WTC11 (cell line): ENCODE measurements at regions not wholly inside any gene's neighbourhood (a gene's known extent, or its start where the extent isn't known, plus 50 kb on each side); places are given as distances from the start of the nearest gene placed in this dataset.

Source experiments
- ATAC-seq: fragments of 200-7000 bp; cut with Tn5 transposase; 2 replicates; pipeline ENCODE4 v1.10.0; 2021; ENCODE audit warnings: mild to moderate bottlenecking, moderate library complexity
- CTCF ChIA-PET: fragments of 300-600 bp; sonication (Branson Sonifier 250); formaldehyde crosslinking; loops from one replicate; lab custom pipeline; 2021; ENCODE audit warnings: antibody characterized with exemption; lab: Charles Lee
- POLR2A ChIA-PET: fragments of 350-600 bp; sonication (Branson Sonifier 250); formaldehyde crosslinking; loops from one replicate; lab custom pipeline; 2021; ENCODE audit warnings: antibody characterized with exemption; lab: Charles Lee
- DNase-seq: peaks from one replicate; pipeline ENCODE4 v3.0.0; 2021; ENCODE audit warnings: low spot score
- H3K27ac Mint-ChIP-seq: 2 replicates; pipeline ENCODE4 v1.8.0; 2021; ENCODE audit warnings: mixed read lengths
- H3K27me3 Mint-ChIP-seq: 2 replicates; pipeline ENCODE4 v1.8.0; 2021; ENCODE audit warnings: low read depth, mild to moderate bottlenecking, moderate library complexity, mixed read lengths
- H3K36me3 Mint-ChIP-seq: 2 replicates; pipeline ENCODE4 v1.8.0; 2021; ENCODE audit warnings: mixed read lengths
- H3K4me1 Mint-ChIP-seq: 2 replicates; pipeline ENCODE4 v1.8.0; 2022; ENCODE audit warnings: mixed read lengths
- H3K4me3 Mint-ChIP-seq: 2 replicates; pipeline ENCODE4 v1.8.0; 2021; ENCODE audit warnings: mild to moderate bottlenecking, moderate library complexity, mixed read lengths
- H3K9me3 Mint-ChIP-seq: 2 replicates; pipeline ENCODE4 v1.8.0; 2021; ENCODE audit warnings: mixed read lengths
- ATF1 ChIP-seq: sonication (generic); formaldehyde crosslinking; IDR thresholded peaks from 2 replicates; pipeline ENCODE4 v1.8.1; 2023; ENCODE audit warnings: mild to moderate bottlenecking, moderate library complexity, missing genetic modification reagents
- E2F1 ChIP-seq: sonication (generic); formaldehyde crosslinking; IDR thresholded peaks from 2 replicates; pipeline ENCODE4 v1.8.0; 2022; ENCODE audit warnings: mild to moderate bottlenecking, missing genetic modification reagents
- EMX1 ChIP-seq: fragments of 250-450 bp; sonication (Bioruptor Pico); IDR thresholded peaks from 2 replicates; pipeline ENCODE4 v1.8.0; 2021; ENCODE audit warnings: mild to moderate bottlenecking
- FOXP4 ChIP-seq: sonication (generic); formaldehyde crosslinking; IDR thresholded peaks from 2 replicates; pipeline ENCODE4 v1.8.0; 2022; ENCODE audit warnings: mild to moderate bottlenecking, missing genetic modification reagents
- GTF2I ChIP-seq: fragments of 250-450 bp; sonication (Bioruptor Pico); conservative IDR thresholded peaks from 2 replicates; pipeline ENCODE4 v1.4.0; 2021; ENCODE audit warnings: mild to moderate bottlenecking
- HMGXB4 ChIP-seq: sonication (generic); formaldehyde crosslinking; IDR thresholded peaks from 2 replicates; pipeline ENCODE4 v1.8.1; 2023; ENCODE audit warnings: mild to moderate bottlenecking, moderate library complexity, missing genetic modification reagents
- KAT7 ChIP-seq: sonication (generic); formaldehyde crosslinking; IDR thresholded peaks from 2 replicates; pipeline ENCODE4 v1.8.1; 2023; ENCODE audit warnings: missing genetic modification reagents, mild to moderate bottlenecking, borderline replicate concordance
- MAX ChIP-seq: sonication (generic); formaldehyde crosslinking; IDR thresholded peaks from 2 replicates; pipeline ENCODE4 v1.8.0; 2022; ENCODE audit warnings: mild to moderate bottlenecking, missing genetic modification reagents
- NR2C2 ChIP-seq: sonication (generic); formaldehyde crosslinking; IDR thresholded peaks from 2 replicates; pipeline ENCODE4 v1.8.0; 2022; ENCODE audit warnings: mild to moderate bottlenecking, missing genetic modification reagents
- NR3C1 ChIP-seq: sonication (generic); formaldehyde crosslinking; conservative IDR thresholded peaks from 2 replicates; pipeline ENCODE4 v1.8.1; 2023; ENCODE audit warnings: low read depth, mild to moderate bottlenecking, missing genetic modification reagents
- RORB ChIP-seq: fragments of 250-450 bp; sonication (Bioruptor Pico); IDR thresholded peaks from 2 replicates; pipeline ENCODE4 v1.9.0; 2021; ENCODE audit warnings: mild to moderate bottlenecking
- SMAD3 ChIP-seq: sonication (generic); formaldehyde crosslinking; IDR thresholded peaks from 2 replicates; pipeline ENCODE4 v1.8.0; 2022; ENCODE audit warnings: missing genetic modification reagents, mild to moderate bottlenecking, borderline replicate concordance
- TCF7 ChIP-seq: sonication (generic); formaldehyde crosslinking; IDR thresholded peaks from 2 replicates; pipeline ENCODE4 v1.8.0; 2022; ENCODE audit warnings: mild to moderate bottlenecking, low read depth, missing genetic modification reagents, moderate library complexity
- TEAD1 ChIP-seq: sonication (generic); formaldehyde crosslinking; IDR thresholded peaks from 2 replicates; pipeline ENCODE4 v1.8.0; 2022; ENCODE audit warnings: mild to moderate bottlenecking, missing genetic modification reagents
- TP53 ChIP-seq: sonication (generic); formaldehyde crosslinking; IDR thresholded peaks from 2 replicates; pipeline ENCODE4 v1.8.1; 2023; ENCODE audit warnings: mild to moderate bottlenecking, missing genetic modification reagents
- ZBTB21 ChIP-seq: sonication (generic); formaldehyde crosslinking; IDR thresholded peaks from 2 replicates; pipeline ENCODE4 v1.8.1; 2023; ENCODE audit warnings: mild to moderate bottlenecking, missing genetic modification reagents, borderline replicate concordance
- ZMAT4 ChIP-seq: fragments of 250-450 bp; sonication (Bioruptor Pico); IDR thresholded peaks from 2 replicates; pipeline ENCODE4 v1.9.0; 2021; ENCODE audit warnings: mild to moderate bottlenecking
- ZNF416 ChIP-seq: fragments of 250-450 bp; sonication (Bioruptor Pico); IDR thresholded peaks from 2 replicates; pipeline ENCODE4 v1.9.0; 2021; ENCODE audit warnings: mild to moderate bottlenecking, inconsistent platforms
- ZNF423 ChIP-seq: fragments of 250-450 bp; sonication (Bioruptor Pico); IDR thresholded peaks from 2 replicates; pipeline ENCODE4 v2.1.2; 2022; ENCODE audit warnings: mild to moderate bottlenecking, moderate library complexity
- TF ChIP-seq, protein P1 (sequence below): sonication (generic); formaldehyde crosslinking; IDR thresholded peaks from 2 replicates; pipeline ENCODE4 v1.8.1; 2023; ENCODE audit warnings: mild to moderate bottlenecking, missing genetic modification reagents
- TF ChIP-seq, protein P2 (sequence below): sonication (generic); formaldehyde crosslinking; IDR thresholded peaks from 2 replicates; pipeline ENCODE4 v1.8.0; 2023; ENCODE audit warnings: missing genetic modification reagents
- TF ChIP-seq, protein P3 (sequence below): sonication (generic); formaldehyde crosslinking; IDR thresholded peaks from 2 replicates; pipeline ENCODE4 v1.8.1; 2022; ENCODE audit warnings: low read depth, missing genetic modification reagents, borderline replicate concordance
- TF ChIP-seq, protein P4 (sequence below): sonication (generic); formaldehyde crosslinking; conservative IDR thresholded peaks from 2 replicates; pipeline ENCODE4 v1.8.1; 2022; ENCODE audit warnings: mild to moderate bottlenecking, missing genetic modification reagents
- TF ChIP-seq, protein P5 (sequence below): fragments of 250-450 bp; sonication (Bioruptor Pico); IDR thresholded peaks from 2 replicates; pipeline ENCODE4 v1.8.0; 2021; ENCODE audit warnings: mild to moderate bottlenecking

DNA sequence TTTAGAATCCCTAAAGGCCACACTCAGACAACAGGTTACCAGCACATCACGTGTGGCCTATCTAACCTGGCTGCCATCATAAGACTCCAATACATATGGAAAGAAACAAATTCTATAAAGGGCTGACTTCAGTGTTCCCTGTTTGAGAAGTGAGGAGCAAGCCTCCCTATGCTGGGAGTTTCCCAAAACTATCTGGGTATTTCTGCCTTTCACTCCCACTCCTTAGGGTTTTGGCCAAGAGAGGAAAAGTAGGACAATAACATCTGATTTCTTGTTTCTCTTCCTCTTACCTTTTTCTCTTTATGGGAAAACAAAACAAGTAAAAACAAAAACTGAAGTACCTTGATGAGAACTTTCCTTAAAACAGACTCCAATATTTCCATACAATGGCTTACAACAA lies 121.5 kb upstream of the COL8A1 start:
- ATAC-seq (no peak), DNase-seq (no peak)
- POLR2A ChIA-PET: no interaction called here
- no peaks in the 10 kb centered on the region for H3K9me3 Mint-ChIP-seq
- H3K27ac Mint-ChIP-seq: no peak overlapping the region
- H3K4me1 Mint-ChIP-seq: no peaks in the 10 kb centered on the region
- no peaks in the 10 kb centered on the region for H3K36me3 Mint-ChIP-seq
- TF ChIP-seq FOXP4 (CRISPR knock-in tag) (no peak), NR3C1 (CRISPR knock-in tag) (no peak), TCF7 (no peak), NR2C2 (CRISPR knock-in tag) (no peak), EMX1 (CRISPR knock-in tag) (no peak), E2F1 (CRISPR knock-in tag) (no peak), TEAD1 (no peak), KAT7 (no peak)
- TF ChIP-seq, protein P1, sequence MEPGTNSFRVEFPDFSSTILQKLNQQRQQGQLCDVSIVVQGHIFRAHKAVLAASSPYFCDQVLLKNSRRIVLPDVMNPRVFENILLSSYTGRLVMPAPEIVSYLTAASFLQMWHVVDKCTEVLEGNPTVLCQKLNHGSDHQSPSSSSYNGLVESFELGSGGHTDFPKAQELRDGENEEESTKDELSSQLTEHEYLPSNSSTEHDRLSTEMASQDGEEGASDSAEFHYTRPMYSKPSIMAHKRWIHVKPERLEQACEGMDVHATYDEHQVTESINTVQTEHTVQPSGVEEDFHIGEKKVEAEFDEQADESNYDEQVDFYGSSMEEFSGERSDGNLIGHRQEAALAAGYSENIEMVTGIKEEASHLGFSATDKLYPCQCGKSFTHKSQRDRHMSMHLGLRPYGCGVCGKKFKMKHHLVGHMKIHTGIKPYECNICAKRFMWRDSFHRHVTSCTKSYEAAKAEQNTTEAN: no peak
- TF ChIP-seq, protein P2, sequence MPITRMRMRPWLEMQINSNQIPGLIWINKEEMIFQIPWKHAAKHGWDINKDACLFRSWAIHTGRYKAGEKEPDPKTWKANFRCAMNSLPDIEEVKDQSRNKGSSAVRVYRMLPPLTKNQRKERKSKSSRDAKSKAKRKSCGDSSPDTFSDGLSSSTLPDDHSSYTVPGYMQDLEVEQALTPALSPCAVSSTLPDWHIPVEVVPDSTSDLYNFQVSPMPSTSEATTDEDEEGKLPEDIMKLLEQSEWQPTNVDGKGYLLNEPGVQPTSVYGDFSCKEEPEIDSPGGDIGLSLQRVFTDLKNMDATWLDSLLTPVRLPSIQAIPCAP (CRISPR knock-in tag): no peak
- no peak overlapping the region for H3K4me3 Mint-ChIP-seq
- CTCF ChIA-PET: no interaction called here
- H3K27me3 Mint-ChIP-seq: no peaks in the 10 kb centered on the region

DNA sequence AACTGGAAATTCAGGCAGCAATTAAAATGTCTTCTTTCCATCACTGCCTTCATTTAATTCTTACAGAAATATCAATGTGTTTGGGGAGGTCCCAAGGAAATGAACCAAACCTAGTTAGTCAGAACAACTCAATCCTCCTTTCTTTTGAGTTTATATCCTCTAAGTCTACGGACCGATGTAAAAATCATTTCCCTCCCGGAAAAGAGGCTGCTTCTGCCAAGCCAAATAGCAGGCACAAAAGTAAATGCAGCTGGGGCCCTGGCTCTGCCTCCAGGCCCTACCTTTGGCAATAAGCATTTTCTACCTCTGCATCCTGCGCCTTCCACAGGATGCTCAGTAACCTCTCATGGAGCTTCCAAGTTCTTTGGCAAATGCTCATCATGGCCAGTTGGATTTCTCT lies 122.5 kb upstream of the COL8A1 start:
- CTCF ChIA-PET: no interaction called here
- no peak for ATAC-seq
- POLR2A ChIA-PET: no interaction called here
- no peak overlapping the region for H3K4me3 Mint-ChIP-seq
- no peaks in the 10 kb centered on the region for H3K9me3 Mint-ChIP-seq
- no peak for DNase-seq
- peaks cover 4% of the 10 kb centered on the region; the same call in 1 of the 2 replicates for H3K4me1 Mint-ChIP-seq
- H3K36me3 Mint-ChIP-seq: no peaks in the 10 kb centered on the region
- H3K27ac Mint-ChIP-seq: no peak overlapping the region
- TF ChIP-seq ZNF423: no peak
- TF ChIP-seq ZBTB21 (CRISPR knock-in tag): no peak
- TF ChIP-seq RORB (CRISPR knock-in tag): no peak
- TF ChIP-seq ZMAT4 (CRISPR knock-in tag): no peak
- TF ChIP-seq, all 79 proteins: peak for 0
- H3K27me3 Mint-ChIP-seq: no peaks in the 10 kb centered on the region

GRCh38 chr3:99509224-99509623 lies 129.2 kb upstream of the COL8A1 start:
- CTCF ChIA-PET: interaction anchor here (1.5 kb wide), 1 partner anchor 23 kb away, joined by 3 read pairs; no protein-coding TSS in a partner anchor
- H3K27me3 Mint-ChIP-seq: no peaks in the 10 kb centered on the region
- H3K4me3 Mint-ChIP-seq: no peak overlapping the region
- POLR2A ChIA-PET: no interaction called here
- H3K9me3 Mint-ChIP-seq: no peaks in the 10 kb centered on the region
- peaks cover 4% of the 10 kb centered on the region; the same call in 1 of the 2 replicates for H3K4me1 Mint-ChIP-seq
- no peak overlapping the region for H3K27ac Mint-ChIP-seq
- ATAC-seq (no peak), DNase-seq (no peak)
- H3K36me3 Mint-ChIP-seq: no peaks in the 10 kb centered on the region
- TF ChIP-seq MAX (CRISPR knock-in tag) (no peak), HMGXB4 (no peak), ZNF416 (CRISPR knock-in tag) (no peak), SMAD3 (CRISPR knock-in tag) (no peak), TP53 (CRISPR knock-in tag) (no peak), ATF1 (CRISPR knock-in tag) (no peak), GTF2I (no peak)
- TF ChIP-seq, protein P3, sequence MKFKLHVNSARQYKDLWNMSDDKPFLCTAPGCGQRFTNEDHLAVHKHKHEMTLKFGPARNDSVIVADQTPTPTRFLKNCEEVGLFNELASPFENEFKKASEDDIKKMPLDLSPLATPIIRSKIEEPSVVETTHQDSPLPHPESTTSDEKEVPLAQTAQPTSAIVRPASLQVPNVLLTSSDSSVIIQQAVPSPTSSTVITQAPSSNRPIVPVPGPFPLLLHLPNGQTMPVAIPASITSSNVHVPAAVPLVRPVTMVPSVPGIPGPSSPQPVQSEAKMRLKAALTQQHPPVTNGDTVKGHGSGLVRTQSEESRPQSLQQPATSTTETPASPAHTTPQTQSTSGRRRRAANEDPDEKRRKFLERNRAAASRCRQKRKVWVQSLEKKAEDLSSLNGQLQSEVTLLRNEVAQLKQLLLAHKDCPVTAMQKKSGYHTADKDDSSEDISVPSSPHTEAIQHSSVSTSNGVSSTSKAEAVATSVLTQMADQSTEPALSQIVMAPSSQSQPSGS: no peak
- TF ChIP-seq, protein P4, sequence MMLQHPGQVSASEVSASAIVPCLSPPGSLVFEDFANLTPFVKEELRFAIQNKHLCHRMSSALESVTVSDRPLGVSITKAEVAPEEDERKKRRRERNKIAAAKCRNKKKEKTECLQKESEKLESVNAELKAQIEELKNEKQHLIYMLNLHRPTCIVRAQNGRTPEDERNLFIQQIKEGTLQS: no peak
- TF ChIP-seq, protein P5, sequence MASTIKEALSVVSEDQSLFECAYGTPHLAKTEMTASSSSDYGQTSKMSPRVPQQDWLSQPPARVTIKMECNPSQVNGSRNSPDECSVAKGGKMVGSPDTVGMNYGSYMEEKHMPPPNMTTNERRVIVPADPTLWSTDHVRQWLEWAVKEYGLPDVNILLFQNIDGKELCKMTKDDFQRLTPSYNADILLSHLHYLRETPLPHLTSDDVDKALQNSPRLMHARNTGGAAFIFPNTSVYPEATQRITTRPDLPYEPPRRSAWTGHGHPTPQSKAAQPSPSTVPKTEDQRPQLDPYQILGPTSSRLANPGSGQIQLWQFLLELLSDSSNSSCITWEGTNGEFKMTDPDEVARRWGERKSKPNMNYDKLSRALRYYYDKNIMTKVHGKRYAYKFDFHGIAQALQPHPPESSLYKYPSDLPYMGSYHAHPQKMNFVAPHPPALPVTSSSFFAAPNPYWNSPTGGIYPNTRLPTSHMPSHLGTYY: no peak
